ENCODE measurements at regions not wholly inside any gene's neighbourhood (a gene's known extent, or its start where the extent isn't known, plus 50 kb on each side); places are given as distances from the start of the nearest gene placed in this dataset.
A peak's percentile ranks its signal among the peaks of the same experiment; 100 is the strongest.

GRCh38 chr19:46546194-46546896 is 50.7 kb upstream of the PNMA8B start:
- DNase-seq, result no peak
- intact Hi-C loops (cut with micrococcal nuclease), result no loop called here
- H3K36me3 ChIP-seq, result no peaks in the 10 kb centered on the region
- peaks cover 23% of the 10 kb centered on the region for H3K9me3 ChIP-seq (replicated peaks)
- no peaks in the 10 kb centered on the region for H3K27me3 ChIP-seq (ENCODE audit: low read depth)
- peaks cover 4% of the 10 kb centered on the region for H3K4me1 ChIP-seq
- no peak overlapping the region for H3K27ac ChIP-seq (replicated peaks)
- H3K4me3 ChIP-seq, result peak overlapping the region; percentile 29
- TF ChIP-seq CTCF (IDR thresholded peaks at IDR 0.05; ENCODE audit: borderline replicate concordance), result no peak

- Histone ChIP-seq H3K9me3 (replicated peaks) (peaks cover 40% of the 10 kb centered on the region), H3K27me3 (ENCODE audit: low read depth) (no peaks in the 10 kb centered on the region), H3K4me1 (no peaks in the 10 kb centered on the region), H3K4me3 (no peak overlapping the region), H3K27ac (replicated peaks) (no peak overlapping the region), H3K36me3 (no peaks in the 10 kb centered on the region)
- no peak for DNase-seq
- TF ChIP-seq CTCF (IDR thresholded peaks at IDR 0.05; ENCODE audit: borderline replicate concordance), result no peak
- intact Hi-C loops (cut with micrococcal nuclease), result no loop called here
Observed at GRCh38 chr19:46550684-46551083, 50.4 kb upstream of the CALM3 start.

- TF ChIP-seq CTCF (IDR thresholded peaks at IDR 0.05; ENCODE audit: borderline replicate concordance), result no peak
- no peak for DNase-seq
- H3K27ac ChIP-seq (replicated peaks), result no peak overlapping the region
- intact Hi-C loops (cut with micrococcal nuclease), result no loop called here
- no peak overlapping the region for H3K4me3 ChIP-seq
- no peaks in the 10 kb centered on the region for H3K4me1 ChIP-seq
- H3K9me3 ChIP-seq (replicated peaks), result peaks cover 45% of the 10 kb centered on the region
- H3K27me3 ChIP-seq (ENCODE audit: low read depth), result no peaks in the 10 kb centered on the region
- H3K36me3 ChIP-seq, result no peaks in the 10 kb centered on the region
Observed at GRCh38 chr19:46551164-46551563, 50.0 kb upstream of the CALM3 start.
